Heart right ventricle (tissue), 16 donors: ENCODE measurements at regions not wholly inside any gene's neighbourhood (a gene's known extent, or its start where the extent isn't known, plus 50 kb on each side); places are given as distances from the start of the nearest gene placed in this dataset.

ENCODE experiments used
- ATAC-seq, 8 donors: fragments of 200-7000 bp; cut with Tn5 transposase; one replicate each; pipeline ENCODE4 v1.9.1; 2020; ENCODE audit warnings: mild to moderate bottlenecking in 8 of 8, moderate library complexity in 8 of 8, moderate number of reproducible peaks in 1 of 8
- DNase-seq, 2 donors: peaks; one replicate each; pipeline ENCODE4 v3.0.0-alpha.2; 2020
- H3K27ac ChIP-seq, 10 donors: fragments of 200-600 bp; sonication (generic) in 2 of 10; one replicate each; pipeline versions ENCODE4 v1.5.0 to v1.8.0; 2020 to 2022; ENCODE audit warnings: mild to moderate bottlenecking in 3 of 10
- H3K27me3 ChIP-seq, 7 donors: fragments of 200-600 bp; one replicate each; pipeline ENCODE4 v1.8.0; 2021 to 2022; ENCODE audit warnings: mild to moderate bottlenecking in 2 of 7
- H3K36me3 ChIP-seq, 9 donors: fragments of 200-600 bp; sonication (generic) in 1 of 9; one replicate each; pipeline versions ENCODE4 v1.5.0 to v1.8.0; 2020 to 2022; ENCODE audit warnings: mild to moderate bottlenecking in 2 of 9
- H3K4me1 ChIP-seq, 9 donors: fragments of 200-600 bp; sonication (generic) in 1 of 9; one replicate each; pipeline versions ENCODE4 v1.5.0 to v1.8.0; 2020 to 2022; ENCODE audit warnings: mild to moderate bottlenecking in 4 of 9
- H3K4me3 ChIP-seq, 10 donors: fragments of 200-600 bp; sonication (generic) in 2 of 10; one replicate each; pipeline versions ENCODE4 v1.5.0 to v1.8.0; 2020 to 2022; ENCODE audit warnings: mild to moderate bottlenecking in 7 of 10, moderate library complexity in 2 of 10
- H3K9me3 ChIP-seq, 11 donors: fragments of 200-600 bp in 10 of 11; sonication (generic) in 2 of 11; one replicate each; pipeline versions ENCODE4 v1.5.0 to v1.8.0; 2013 to 2022; ENCODE audit warnings: mild to moderate bottlenecking in 2 of 11, control low read depth in 1 of 11, moderate library complexity in 1 of 11
- WGBS, 2 donors: extraction: QIAGEN DNeasy Blood & Tissue Kit; methylation state at CpG; one replicate each; pipeline ENCODE4 v1.1.7; 2013; ENCODE audit warnings: inconsistent platforms in 1 of 2; 5-methylcytosine and 5-hydroxymethylcytosine counted together
- intact Hi-C, 10 donors: fragments of 100-400 bp; cut with DNase I; formaldehyde crosslinking; loops; one replicate each; pipeline versions ENCODE4 v1.11.1 to v1.14.2; 2022
- TF ChIP-seq, protein P1 (sequence below), 9 donors: fragments of 200-600 bp; sonication (generic) in 2 of 9; IDR thresholded peaks; one replicate each; pipeline versions ENCODE4 v1.5.0 to v1.8.0; 2021 to 2022; ENCODE audit warnings: antibody characterized with exemption in 9 of 9, mild to moderate bottlenecking in 5 of 9, moderate library complexity in 1 of 9
- donor health status: Arrhythmogenic right ventricular cardiomyopathy.
- donor health status: ischemic (EF 13 %, LVEDD 7.1; RV severe dilation, severe dysfunction).
- donor health status: healthy with polysubstance abuse.
- donor health status: DM: no; HTN: yes; CAD: no.
- donor health status: DM: no; HTN: no; CAD: no.
- donor health status: ischemic (EF 25% LVEDD 6.9; RV normal size, moderate dysfunction).
- donor health status: ischemic (EF 25% LVEDD 5.7; RV mildly dilated, moderate dysfunction).
- donor health status: healthy.
- donor health status: DM: yes; HTN: yes; CAD: no.
- donor health status: Ischemic cardiomyopathy.
- donor health status: ischemic (EF 35%, LVEDD 5.7; RV mildly dilated, moderate dysfunction).
- donor health status: nonischemic (EF 11% LVEDD 7.7; RV severe dilation, severe dysfunction).
- donor health status: DM: yes; HTN: yes; CAD: no.
- donor health status: PGD.
- donor health status: ischemic (EF 29% LVEDD 5.4; RV normal size, mild dysfunction).
- donor health status: nonischemic (EF 23%, LVEDD 6.1; RV moderate dilation, normal function).

DNA sequence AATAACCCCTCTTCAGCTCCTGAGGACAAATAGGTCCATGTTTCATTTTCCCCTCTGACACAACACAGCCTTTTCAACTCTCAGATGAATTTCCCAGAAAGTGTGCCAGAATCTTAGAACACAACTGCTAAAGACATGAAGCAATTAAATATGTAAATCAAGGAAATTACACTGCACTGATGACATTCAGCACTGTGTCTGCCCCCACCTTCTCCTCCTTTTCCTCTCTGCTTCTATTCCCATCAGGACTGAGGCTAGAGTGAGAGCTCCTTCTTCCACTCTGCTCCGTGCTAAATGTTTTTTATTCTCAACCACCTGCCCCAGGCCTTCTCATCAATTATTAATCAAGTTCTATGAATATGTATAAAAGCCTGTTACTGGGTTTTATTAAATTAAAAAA is 596.1 kb downstream of the TUSC7 start:
- no peak overlapping the region for H3K27ac ChIP-seq
- H3K9me3 ChIP-seq, result peaks cover 0 to 2% (median 0%) of the 10 kb centered on the region in 11 donors
- H3K4me1 ChIP-seq, result peaks cover 0 to 4% (median 0%) of the 10 kb centered on the region in 9 donors
- no peak overlapping the region for H3K4me3 ChIP-seq
- 58 to 59% methylated on average over 1 of the region's 1 CpG for WGBS, 2 donors
- intact Hi-C loops, result no loop called here
- DNase-seq (no peak), ATAC-seq (no peak)
- TF ChIP-seq, protein P1, sequence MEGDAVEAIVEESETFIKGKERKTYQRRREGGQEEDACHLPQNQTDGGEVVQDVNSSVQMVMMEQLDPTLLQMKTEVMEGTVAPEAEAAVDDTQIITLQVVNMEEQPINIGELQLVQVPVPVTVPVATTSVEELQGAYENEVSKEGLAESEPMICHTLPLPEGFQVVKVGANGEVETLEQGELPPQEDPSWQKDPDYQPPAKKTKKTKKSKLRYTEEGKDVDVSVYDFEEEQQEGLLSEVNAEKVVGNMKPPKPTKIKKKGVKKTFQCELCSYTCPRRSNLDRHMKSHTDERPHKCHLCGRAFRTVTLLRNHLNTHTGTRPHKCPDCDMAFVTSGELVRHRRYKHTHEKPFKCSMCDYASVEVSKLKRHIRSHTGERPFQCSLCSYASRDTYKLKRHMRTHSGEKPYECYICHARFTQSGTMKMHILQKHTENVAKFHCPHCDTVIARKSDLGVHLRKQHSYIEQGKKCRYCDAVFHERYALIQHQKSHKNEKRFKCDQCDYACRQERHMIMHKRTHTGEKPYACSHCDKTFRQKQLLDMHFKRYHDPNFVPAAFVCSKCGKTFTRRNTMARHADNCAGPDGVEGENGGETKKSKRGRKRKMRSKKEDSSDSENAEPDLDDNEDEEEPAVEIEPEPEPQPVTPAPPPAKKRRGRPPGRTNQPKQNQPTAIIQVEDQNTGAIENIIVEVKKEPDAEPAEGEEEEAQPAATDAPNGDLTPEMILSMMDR (IDR thresholded peaks at IDR 0.05), result no peak
- H3K27me3 ChIP-seq, result no peaks in the 10 kb centered on the region
- no peaks in the 10 kb centered on the region for H3K36me3 ChIP-seq

DNA sequence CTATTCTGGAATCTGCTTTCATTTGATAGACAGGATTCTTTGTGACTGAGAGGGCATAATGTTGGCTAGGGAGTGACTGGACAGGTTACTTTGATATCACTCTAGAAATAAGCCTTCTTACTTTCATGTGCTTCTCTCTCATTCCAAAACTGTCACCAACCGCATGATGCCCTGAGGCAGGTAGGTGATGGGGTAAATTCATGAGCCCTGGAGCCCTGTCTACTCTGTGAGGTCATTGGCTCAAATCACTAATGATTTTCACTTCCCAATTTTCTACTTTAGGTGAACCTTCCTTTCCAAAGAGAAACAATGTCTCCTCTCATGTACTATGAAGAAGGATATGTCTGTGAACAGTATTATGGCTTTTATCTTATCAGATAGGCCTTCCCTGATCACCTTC is 596.7 kb downstream of the TUSC7 start:
- Histone ChIP-seq H3K4me3 (no peak overlapping the region), H3K27ac (no peak overlapping the region), H3K9me3 (no peaks in the 10 kb centered on the region), H3K4me1 (peaks cover 0 to 4% (median 0%) of the 10 kb centered on the region in 9 donors), H3K36me3 (no peaks in the 10 kb centered on the region), H3K27me3 (no peaks in the 10 kb centered on the region)
- intact Hi-C loops, result no loop called here
- WGBS, 2 donors, result 85 to 94% methylated on average over 1 of the region's 1 CpG
- TF ChIP-seq, protein P1 (IDR thresholded peaks at IDR 0.05), result no peak
- ATAC-seq (no peak), DNase-seq (no peak)

DNA sequence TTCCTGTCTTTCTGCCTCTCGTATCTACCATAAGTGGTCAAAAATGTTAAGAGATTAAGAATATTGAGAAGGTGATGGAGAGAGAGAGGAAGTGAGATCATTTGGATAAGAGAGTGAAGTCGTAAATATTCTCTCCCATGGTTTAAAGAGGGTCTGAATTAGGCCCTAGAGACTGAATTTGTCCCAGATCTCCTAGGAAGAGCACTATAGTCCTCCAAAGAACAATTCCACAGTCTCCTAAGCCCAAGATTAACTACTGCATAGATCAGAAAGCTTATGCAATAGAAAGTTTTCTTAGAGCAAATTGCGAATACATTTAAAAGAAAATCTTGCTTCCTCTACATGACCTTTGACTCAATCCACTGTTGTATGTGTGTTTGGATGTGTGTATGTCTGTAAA is 598.8 kb downstream of the TUSC7 start:
- no peak for ATAC-seq
- DNase-seq, result no peak
- Histone ChIP-seq H3K27me3 (no peaks in the 10 kb centered on the region), H3K4me1 (peaks cover 0 to 4% (median 0%) of the 10 kb centered on the region in 9 donors), H3K4me3 (no peak overlapping the region), H3K9me3 (no peaks in the 10 kb centered on the region), H3K27ac (no peak overlapping the region), H3K36me3 (no peaks in the 10 kb centered on the region)
- intact Hi-C loops, result no loop called here
- 56 to 57% methylated on average over 3 of the region's 3 CpGs for WGBS, 2 donors
- TF ChIP-seq, protein P1 (IDR thresholded peaks at IDR 0.05), result no peak

DNA sequence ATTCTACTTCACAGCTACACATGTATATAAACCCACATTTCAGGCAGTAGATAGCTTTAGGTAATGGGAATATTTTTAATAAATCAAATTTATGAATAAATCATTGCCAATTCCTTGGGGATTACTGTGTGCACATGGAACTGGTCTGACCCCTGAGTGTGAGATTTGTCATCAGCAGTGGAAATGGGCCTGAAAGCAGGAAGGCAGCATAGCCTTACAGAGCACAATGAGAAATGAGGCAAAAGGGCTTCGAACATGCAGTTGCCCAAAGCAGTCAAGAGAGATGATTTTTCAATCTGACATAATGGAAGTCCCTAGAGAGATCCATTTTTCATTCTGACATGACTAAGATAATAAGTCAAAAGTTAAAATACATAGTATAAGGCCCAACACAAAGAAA is 599.2 kb downstream of the TUSC7 start:
- no peaks in the 10 kb centered on the region for H3K9me3 ChIP-seq
- DNase-seq (no peak), ATAC-seq (no peak)
- no peaks in the 10 kb centered on the region for H3K27me3 ChIP-seq
- H3K4me1 ChIP-seq, result peaks cover 0 to 4% (median 0%) of the 10 kb centered on the region in 9 donors
- no peak overlapping the region for H3K4me3 ChIP-seq
- 70 to 89% methylated on average over 1 of the region's 1 CpG for WGBS, 2 donors
- intact Hi-C loops, result no loop called here
- TF ChIP-seq, protein P1 (IDR thresholded peaks at IDR 0.05), result no peak
- H3K27ac ChIP-seq, result no peak overlapping the region
- no peaks in the 10 kb centered on the region for H3K36me3 ChIP-seq
